GM12878 (cell line): ENCODE measurements at regions not wholly inside any gene's neighbourhood (a gene's known extent, or its start where the extent isn't known, plus 50 kb on each side); places are given as distances from the start of the nearest gene placed in this dataset.

Experiments
- ATAC-seq: fragments of 200-7000 bp; cut with Tn5 transposase; 3 replicates; pipeline ENCODE4 v1.9.1; 2020; ENCODE audit warnings: mild to moderate bottlenecking, moderate library complexity
- BruUV-seq: library from RNA; stranded (reverse); fragments of 400-500 nt; replicated peaks from 2 replicates; lab custom pipeline; 2021; lab: Mats Ljungman, UMichigan
- CTCF ChIA-PET: fragments of 300-600 bp; sonication (Branson Sonifier 250); formaldehyde crosslinking; extraction: SDS; loops from one replicate; lab custom pipeline; 2021; ENCODE audit warnings: inconsistent platforms; lab: Yijun Ruan, JAX
- POLR2A ChIA-PET: fragments of 350-600 bp; formaldehyde crosslinking; extraction: SDS; loops from one replicate; lab custom pipeline; 2021; ENCODE audit warnings: inconsistent platforms; lab: Charles Lee
- RAD21 ChIA-PET: fragments of 300-600 bp; sonication (Branson Sonifier 250); formaldehyde crosslinking; loops from one replicate; lab custom pipeline; 2023; ENCODE audit warnings: antibody characterized with exemption; ENCODE audit not compliant: unreplicated experiment; lab: Charles Lee
- SMC1A ChIA-PET: fragments of 300-600 bp; sonication (Branson Sonifier 250); formaldehyde crosslinking; loops from one replicate; lab custom pipeline; 2023; ENCODE audit not compliant: unreplicated experiment, uncharacterized antibody; lab: Charles Lee
- DNase-seq: peaks from one replicate; pipeline ENCODE4 v3.0.0-alpha.2; 2011; ENCODE audit warnings: low read depth, low spot score
- FAIRE-seq: peaks from 3 replicates; lab custom pipeline; 2011; peaks lifted over from hg19 to GRCh38; lab: Jason Lieb, UNC
- H2AFZ ChIP-seq: 2 replicates; pipeline ENCODE4 v1.6.0; 2011; ENCODE audit warnings: low read depth, low read length, control low read depth; ENCODE audit not compliant: control insufficient read depth
- H3K27ac ChIP-seq: 2 replicates; pipeline ENCODE4 v1.5.1; 2011; ENCODE audit warnings: control low read depth; ENCODE audit not compliant: control insufficient read depth, insufficient read depth
- H3K27me3 ChIP-seq, 2 experiments: replicated peaks in 1 of 2; 2 replicates each; pipeline versions ENCODE4 v1.6.0 to v1.6.1; 2011; ENCODE audit warnings: low read length in 1 of 2; ENCODE audit not compliant: control insufficient read depth in 2 of 2, insufficient read depth in 2 of 2
- H3K36me3 ChIP-seq, 2 experiments: 2 replicates each; pipeline ENCODE4 v1.5.1; 2011; ENCODE audit warnings: low read length in 1 of 2; ENCODE audit not compliant: control insufficient read depth in 2 of 2, insufficient read depth in 2 of 2
- H3K4me1 ChIP-seq: 2 replicates; pipeline ENCODE4 v1.6.1; 2011; ENCODE audit warnings: mild to moderate bottlenecking, low read length, moderate library complexity, mixed read lengths; ENCODE audit not compliant: control insufficient read depth, insufficient read depth
- H3K4me2 ChIP-seq: 2 replicates; pipeline ENCODE4 v1.6.0; 2011; ENCODE audit warnings: control low read depth; ENCODE audit not compliant: control insufficient read depth, insufficient read depth
- H3K4me3 ChIP-seq: fragments of 200-600 bp; sonication (generic); 2 replicates; pipeline ENCODE4 v1.5.1; 2016
- H3K79me2 ChIP-seq: 2 replicates; pipeline ENCODE4 v1.6.0; 2011; ENCODE audit warnings: low read length; ENCODE audit not compliant: control insufficient read depth, insufficient read depth
- H3K9ac ChIP-seq: 2 replicates; pipeline ENCODE4 v1.8.0; 2011; ENCODE audit warnings: low read length, control low read depth, mixed read lengths; ENCODE audit not compliant: control insufficient read depth, insufficient read depth
- H3K9me3 ChIP-seq: replicated peaks from 3 replicates; pipeline ENCODE4 v1.5.1; 2011; ENCODE audit warnings: mild to moderate bottlenecking, low read length; ENCODE audit not compliant: control insufficient read depth, insufficient read depth
- H4K20me1 ChIP-seq: 2 replicates; pipeline ENCODE4 v1.6.0; 2011; ENCODE audit not compliant: control insufficient read depth, insufficient read depth
- E2F8 ChIP-seq: fragments of 450-650 bp; IDR thresholded peaks from 2 replicates; pipeline ENCODE4 v1.6.1; 2018; ENCODE audit warnings: mild to moderate bottlenecking, low read depth, moderate library complexity; ENCODE audit not compliant: partially characterized antibody
- JUNB ChIP-seq: IDR thresholded peaks from 2 replicates; pipeline ENCODE4 v1.6.1; 2016; ENCODE audit warnings: antibody characterized with exemption, mild to moderate bottlenecking
- RAD21 ChIP-seq: IDR thresholded peaks from 2 replicates; pipeline ENCODE4 v1.6.1; 2011; ENCODE audit warnings: mild to moderate bottlenecking, low read depth, low read length, moderate library complexity; ENCODE audit not compliant: insufficient read depth
- RELA ChIP-seq: fragments of 450-650 bp; IDR thresholded peaks from 2 replicates; pipeline ENCODE4 v1.8.0; 2014; ENCODE audit warnings: borderline replicate concordance; ENCODE audit not compliant: partially characterized antibody
- REST ChIP-seq: IDR thresholded peaks from 2 replicates; pipeline ENCODE4 v1.6.1; 2012; ENCODE audit warnings: mild to moderate bottlenecking, low read depth, low read length
- RUNX3 ChIP-seq: IDR thresholded peaks from 2 replicates; pipeline ENCODE4 v1.6.1; 2012; ENCODE audit warnings: low read length, inconsistent platforms
- SIN3A ChIP-seq: IDR thresholded peaks from 2 replicates; pipeline ENCODE4 v1.6.1; 2012; ENCODE audit warnings: low read depth, low read length, improper control_type of control experiment
- SMARCA5 ChIP-seq: fragments of 450-650 bp; IDR thresholded peaks from 2 replicates; pipeline ENCODE4 v1.6.1; 2017; ENCODE audit warnings: mild to moderate bottlenecking
- SUPT20H ChIP-seq: IDR thresholded peaks from 2 replicates; pipeline ENCODE4 v1.6.1; 2011; ENCODE audit warnings: low read depth, mild to moderate bottlenecking, low read length, moderate library complexity, borderline replicate concordance; ENCODE audit not compliant: control insufficient read depth
- SUZ12 ChIP-seq: fragments of 200-600 bp; sonication (generic); IDR thresholded peaks from one replicate; pipeline ENCODE4 v1.6.1; 2018; ENCODE audit warnings: antibody characterized with exemption, mild to moderate bottlenecking; ENCODE audit not compliant: unreplicated experiment
- TCF12 ChIP-seq: IDR thresholded peaks from 2 replicates; pipeline ENCODE4 v1.6.1; 2011; ENCODE audit warnings: low read depth, mild to moderate bottlenecking, low read length
- WRNIP1 ChIP-seq: IDR thresholded peaks from 2 replicates; pipeline ENCODE4 v1.6.1; 2011; ENCODE audit warnings: low read depth, low read length, improper control_type of control experiment, borderline replicate concordance
- ZNF274 ChIP-seq: IDR thresholded peaks from one replicate; pipeline ENCODE4 v1.8.0; 2011; ENCODE audit not compliant: insufficient read length, insufficient read depth
- ZNF592 ChIP-seq: fragments of 450-650 bp; IDR thresholded peaks from 2 replicates; pipeline ENCODE4 v1.6.1; 2017; ENCODE audit warnings: mild to moderate bottlenecking, moderate library complexity
- WGBS: methylation state at CpG from one replicate; pipeline ENCODE4 v1.1.6; 2016; ENCODE audit warnings: low lambda C conversion rate; ENCODE audit not compliant: insufficient replicate concordance, insufficient coverage; ENCODE audit errors: missing lambda C conversion rate; 5-methylcytosine and 5-hydroxymethylcytosine counted together
- in situ Hi-C: fragments of 300-500 bp; cut with MboI; formaldehyde crosslinking; loops from 9 replicates; pipeline ENCODE4 v1.14.3; 2018; ENCODE audit warnings: mixed read lengths
- intact Hi-C: fragments of 100-400 bp; cut with micrococcal nuclease; formaldehyde crosslinking; loops from one replicate; pipeline ENCODE4 v1.14.2; 2022; ENCODE audit not compliant: unreplicated experiment

- 23% methylated on average over 15 of the region's 15 CpGs for WGBS
- no peak overlapping the region for H3K4me2 ChIP-seq
- no peak overlapping the region for H3K9ac ChIP-seq
- no peaks in the 10 kb centered on the region for H3K9me3 ChIP-seq
- ChIA-PET POLR2A (no interaction called here), SMC1A (interaction anchor here (0.6 to 1.0 kb wide), 2 partner anchors 15 to 61 kb away, joined by 3 read pairs; no protein-coding TSS in a partner anchor), CTCF (no interaction called here), RAD21 (no interaction called here)
- H3K79me2 ChIP-seq = no peaks in the 10 kb centered on the region
- intact Hi-C loops = no loop called here
- H3K4me1 ChIP-seq = no peaks in the 10 kb centered on the region
- in situ Hi-C loops = no loop called here
- no peak for FAIRE-seq
- no peaks in the 10 kb centered on the region for H4K20me1 ChIP-seq
- no peak overlapping the region for H2AFZ ChIP-seq
- no peak overlapping the region for H3K27ac ChIP-seq
- BruUV-seq = no TSS peak
- H3K4me3 ChIP-seq = no peak overlapping the region
- no peaks in the 10 kb centered on the region for H3K36me3 ChIP-seq
- no peak for ATAC-seq
- DNase-seq = no peak
- H3K27me3 ChIP-seq = no peaks in the 10 kb centered on the region
- TF ChIP-seq ZNF274 (no peak), ZNF592 (no peak), SMARCA5 (no peak), RELA (no peak), REST (no peak), WRNIP1 (no peak), SUPT20H (no peak), RAD21 (no peak), E2F8 (no peak), TCF12 (no peak), JUNB (no peak), RUNX3 (no peak), SUZ12 (no peak), SIN3A (no peak)
Measured at GRCh38 chr16:51651061-51651466, 500.0 kb upstream of the SALL1 start.
